HUES48 (cell line): ENCODE measurements at regions not wholly inside any gene's neighbourhood (a gene's known extent, or its start where the extent isn't known, plus 50 kb on each side); places are given as distances from the start of the nearest gene placed in this dataset.
"Not testable (repeated sequence)": the region's sequence is repeated elsewhere in the genome, so short reads cannot be mapped to it uniquely, and the experiment has no call there.

ENCODE experiments used
- H3K27ac ChIP-seq: one replicate; pipeline ENCODE4 v1.7.0; 2013; ENCODE audit warnings: low read depth, low read length, inconsistent platforms
- H3K27me3 ChIP-seq: 2 replicates; pipeline ENCODE4 v1.6.1; 2013; ENCODE audit warnings: mild to moderate bottlenecking, low read length; ENCODE audit not compliant: control insufficient read depth, insufficient read depth
- H3K36me3 ChIP-seq: 2 replicates; pipeline ENCODE4 v1.6.1; 2013; ENCODE audit warnings: low read length; ENCODE audit not compliant: control insufficient read depth, insufficient read depth
- H3K4me1 ChIP-seq: 2 replicates; pipeline ENCODE4 v1.6.1; 2013; ENCODE audit warnings: mild to moderate bottlenecking, low read length; ENCODE audit not compliant: control insufficient read depth, insufficient read depth
- H3K4me3 ChIP-seq: 2 replicates; pipeline ENCODE4 v1.5.1; 2013; ENCODE audit warnings: mild to moderate bottlenecking, low read depth, low read length
- H3K9ac ChIP-seq: 2 replicates; pipeline ENCODE4 v1.6.1; 2013; ENCODE audit warnings: mild to moderate bottlenecking, low read depth, low read length, moderate library complexity
- H3K9me3 ChIP-seq: 2 replicates; pipeline ENCODE4 v1.6.1; 2013; ENCODE audit warnings: low read length; ENCODE audit not compliant: control insufficient read depth, insufficient read depth

DNA sequence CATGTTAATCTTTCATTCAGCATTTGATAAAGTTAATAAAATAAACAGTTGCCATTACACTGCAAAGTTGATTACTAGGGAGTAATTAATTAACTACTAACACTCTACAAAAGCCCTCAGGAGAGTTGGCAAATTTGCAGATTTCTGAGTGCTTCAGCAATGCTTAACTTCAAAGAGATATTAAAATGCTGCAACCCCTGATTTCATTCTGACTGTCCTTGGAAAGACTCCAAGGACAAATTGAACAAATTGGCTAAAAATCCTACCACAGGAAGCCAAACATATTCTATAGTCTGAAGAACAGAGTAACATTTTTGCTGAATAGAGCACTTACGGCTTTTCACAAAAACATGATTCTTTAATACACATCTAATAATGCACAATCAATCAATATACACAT lies 1543.0 kb downstream of the SLITRK5 start:
- Histone ChIP-seq H3K36me3 (no peaks in the 10 kb centered on the region), H3K4me1 (no peaks in the 10 kb centered on the region), H3K27ac (no peak overlapping the region), H3K9me3 (no peaks in the 10 kb centered on the region), H3K9ac (no peak overlapping the region), H3K4me3 (no peak overlapping the region), H3K27me3 (no peaks in the 10 kb centered on the region)

GRCh38 chr13:89215319-89215718 lies 1544.1 kb downstream of the SLITRK5 start:
- H3K36me3 ChIP-seq, H3K9me3 ChIP-seq, H3K27me3 ChIP-seq, H3K9ac ChIP-seq, H3K4me3 ChIP-seq, H3K27ac ChIP-seq, H3K4me1 ChIP-seq: not testable (repeated sequence)

DNA sequence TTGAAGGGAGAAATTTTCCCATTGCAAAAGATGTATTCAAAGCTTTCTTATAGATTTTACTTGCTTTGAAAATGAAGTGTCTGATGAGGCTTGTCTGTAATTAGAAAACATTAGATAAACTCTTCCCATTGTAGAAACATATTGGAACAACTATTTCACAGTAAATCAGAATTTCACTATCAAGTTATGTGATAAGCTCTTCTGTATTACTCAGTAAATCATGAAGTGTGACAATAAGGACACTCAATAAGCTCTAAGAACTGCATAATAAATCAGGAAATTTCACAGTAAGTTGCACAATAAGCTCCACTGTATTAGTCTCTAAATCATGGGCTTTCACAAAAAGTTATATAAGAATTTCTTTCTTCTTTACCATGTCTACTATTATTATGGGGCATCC lies 1546.6 kb downstream of the SLITRK5 start:
- Histone ChIP-seq H3K4me1 (no peaks in the 10 kb centered on the region), H3K27me3 (no peaks in the 10 kb centered on the region), H3K4me3 (no peak overlapping the region), H3K9ac (no peak overlapping the region), H3K9me3 (peaks cover 11% of the 10 kb centered on the region), H3K27ac (no peak overlapping the region), H3K36me3 (no peaks in the 10 kb centered on the region)

GRCh38 chr13:89221557-89222158 lies 1550.5 kb downstream of the SLITRK5 start:
- Histone ChIP-seq H3K4me1 (no peaks in the 10 kb centered on the region), H3K9me3 (peaks cover 11% of the 10 kb centered on the region), H3K9ac (no peak overlapping the region)

GRCh38 chr13:89227356-89227755 lies 1556.2 kb downstream of the SLITRK5 start:
- no peaks in the 10 kb centered on the region for H3K36me3 ChIP-seq
- H3K27ac ChIP-seq = no peak overlapping the region
- H3K9ac ChIP-seq = no peak overlapping the region
- no peaks in the 10 kb centered on the region for H3K4me1 ChIP-seq
- no peaks in the 10 kb centered on the region for H3K9me3 ChIP-seq
- H3K27me3 ChIP-seq = no peaks in the 10 kb centered on the region
- H3K4me3 ChIP-seq = no peak overlapping the region

More at GRCh38 chr13:89221557-89222158, 1550.5 kb downstream of the SLITRK5 start:
- Histone ChIP-seq H3K27ac (no peak overlapping the region), H3K27me3 (no peaks in the 10 kb centered on the region), H3K4me3 (no peak overlapping the region), H3K36me3 (no peaks in the 10 kb centered on the region)

GRCh38 chr13:89238496-89238895 lies 1567.3 kb downstream of the SLITRK5 start:
- Histone ChIP-seq H3K4me1 (no peaks in the 10 kb centered on the region), H3K27me3 (no peaks in the 10 kb centered on the region), H3K9me3 (no peaks in the 10 kb centered on the region), H3K36me3 (no peaks in the 10 kb centered on the region), H3K27ac (no peak overlapping the region), H3K4me3 (no peak overlapping the region), H3K9ac (no peak overlapping the region)

DNA sequence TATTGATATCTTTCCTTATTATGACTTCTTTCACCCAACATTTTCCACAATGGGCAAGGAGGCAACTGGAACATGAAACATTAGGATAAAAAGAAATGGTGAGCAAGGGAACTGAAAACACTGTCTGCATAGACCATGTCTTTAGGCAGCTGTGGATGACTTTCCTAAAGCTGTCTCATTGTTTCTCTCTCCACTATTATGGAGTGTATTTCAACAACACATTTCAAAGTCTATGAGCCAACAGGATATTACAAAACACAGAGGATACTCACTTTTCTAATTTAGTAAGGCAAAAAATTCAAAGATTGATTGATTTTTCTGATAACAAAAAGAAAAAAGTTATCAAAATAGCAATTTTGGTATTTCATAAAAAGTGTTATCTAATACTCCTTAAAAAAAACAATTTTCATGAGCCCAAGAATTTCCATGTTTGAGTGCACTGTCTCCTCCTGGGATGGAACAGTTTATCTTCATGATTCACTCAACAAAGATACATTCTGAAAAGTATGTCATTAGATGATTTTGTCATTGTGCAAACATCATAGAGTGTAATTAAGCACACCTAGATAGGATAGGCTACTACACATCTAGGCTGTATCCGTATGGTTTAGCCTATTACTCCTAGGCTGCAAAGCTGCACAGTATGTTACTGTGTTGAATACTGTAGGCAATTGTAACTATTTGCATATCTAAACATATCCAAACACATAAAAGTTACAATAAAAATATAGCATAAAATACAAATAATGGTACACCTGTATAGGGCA lies 1568.4 kb downstream of the SLITRK5 start:
- Histone ChIP-seq H3K27ac (no peak overlapping the region), H3K9me3 (no peaks in the 10 kb centered on the region)

GRCh38 chr13:89255844-89256406 lies 1584.8 kb downstream of the SLITRK5 start:
- H3K36me3 ChIP-seq = no peaks in the 10 kb centered on the region
- no peaks in the 10 kb centered on the region for H3K27me3 ChIP-seq
- no peak overlapping the region for H3K27ac ChIP-seq
- no peak overlapping the region for H3K4me3 ChIP-seq
- no peaks in the 10 kb centered on the region for H3K4me1 ChIP-seq
- no peak overlapping the region for H3K9ac ChIP-seq
- no peaks in the 10 kb centered on the region for H3K9me3 ChIP-seq

More for the DNA sequence above, 1568.4 kb downstream of the SLITRK5 start:
- Histone ChIP-seq H3K9ac (no peak overlapping the region), H3K36me3 (no peaks in the 10 kb centered on the region), H3K4me3 (no peak overlapping the region), H3K4me1 (no peaks in the 10 kb centered on the region), H3K27me3 (no peaks in the 10 kb centered on the region)

DNA sequence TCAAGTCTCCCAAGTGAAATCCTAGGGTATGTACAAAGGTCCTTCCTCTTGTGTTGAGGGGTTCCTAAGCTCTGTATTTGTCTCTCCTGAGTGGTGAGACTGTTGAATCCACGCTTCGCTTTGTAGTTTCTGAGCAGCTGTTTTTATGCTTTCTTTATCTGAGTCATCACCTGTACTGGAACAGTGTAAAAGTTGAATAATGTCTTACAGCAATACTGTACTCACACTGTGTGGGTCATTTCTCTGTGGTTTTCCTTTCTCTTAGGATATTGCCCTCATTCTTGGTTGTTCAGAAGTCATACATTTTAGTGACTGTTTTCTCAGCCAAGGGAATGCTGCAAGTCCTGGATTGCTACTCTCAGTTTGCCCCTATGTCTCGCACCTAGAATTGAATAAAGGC lies 1596.6 kb downstream of the SLITRK5 start:
- H3K27ac ChIP-seq = no peak overlapping the region
- H3K9ac ChIP-seq = no peak overlapping the region
- H3K27me3 ChIP-seq = no peaks in the 10 kb centered on the region
- no peaks in the 10 kb centered on the region for H3K36me3 ChIP-seq
- no peaks in the 10 kb centered on the region for H3K4me1 ChIP-seq
- H3K4me3 ChIP-seq = no peak overlapping the region
- no peaks in the 10 kb centered on the region for H3K9me3 ChIP-seq

- Histone ChIP-seq H3K27me3 (no peaks in the 10 kb centered on the region), H3K4me1 (no peaks in the 10 kb centered on the region), H3K4me3 (no peak overlapping the region)
Measured at GRCh38 chr13:89269737-89270136, 1598.6 kb downstream of the SLITRK5 start.

GRCh38 chr13:89270736-89271135 lies 1599.6 kb downstream of the SLITRK5 start:
- Histone ChIP-seq H3K36me3 (no peaks in the 10 kb centered on the region), H3K27me3 (no peaks in the 10 kb centered on the region), H3K9me3 (no peaks in the 10 kb centered on the region), H3K4me1 (no peaks in the 10 kb centered on the region), H3K9ac (no peak overlapping the region), H3K27ac (no peak overlapping the region), H3K4me3 (no peak overlapping the region)

More at GRCh38 chr13:89269737-89270136, 1598.6 kb downstream of the SLITRK5 start:
- no peak overlapping the region for H3K27ac ChIP-seq
- no peak overlapping the region for H3K9ac ChIP-seq
- no peaks in the 10 kb centered on the region for H3K36me3 ChIP-seq
- H3K9me3 ChIP-seq = no peaks in the 10 kb centered on the region
